ENCODE measurements at regions not wholly inside any gene's neighbourhood (a gene's known extent, or its start where the extent isn't known, plus 50 kb on each side); places are given as distances from the start of the nearest gene placed in this dataset.
"Not testable (repeated sequence)": the region's sequence is repeated elsewhere in the genome, so short reads cannot be mapped to it uniquely, and the experiment has no call there.

GRCh38 chr11:101835506-101836063 lies 79.2 kb upstream of the CEP126 start:
- DNase-seq (ENCODE audit: low read depth), result no peak
- TF ChIP-seq, protein P1, sequence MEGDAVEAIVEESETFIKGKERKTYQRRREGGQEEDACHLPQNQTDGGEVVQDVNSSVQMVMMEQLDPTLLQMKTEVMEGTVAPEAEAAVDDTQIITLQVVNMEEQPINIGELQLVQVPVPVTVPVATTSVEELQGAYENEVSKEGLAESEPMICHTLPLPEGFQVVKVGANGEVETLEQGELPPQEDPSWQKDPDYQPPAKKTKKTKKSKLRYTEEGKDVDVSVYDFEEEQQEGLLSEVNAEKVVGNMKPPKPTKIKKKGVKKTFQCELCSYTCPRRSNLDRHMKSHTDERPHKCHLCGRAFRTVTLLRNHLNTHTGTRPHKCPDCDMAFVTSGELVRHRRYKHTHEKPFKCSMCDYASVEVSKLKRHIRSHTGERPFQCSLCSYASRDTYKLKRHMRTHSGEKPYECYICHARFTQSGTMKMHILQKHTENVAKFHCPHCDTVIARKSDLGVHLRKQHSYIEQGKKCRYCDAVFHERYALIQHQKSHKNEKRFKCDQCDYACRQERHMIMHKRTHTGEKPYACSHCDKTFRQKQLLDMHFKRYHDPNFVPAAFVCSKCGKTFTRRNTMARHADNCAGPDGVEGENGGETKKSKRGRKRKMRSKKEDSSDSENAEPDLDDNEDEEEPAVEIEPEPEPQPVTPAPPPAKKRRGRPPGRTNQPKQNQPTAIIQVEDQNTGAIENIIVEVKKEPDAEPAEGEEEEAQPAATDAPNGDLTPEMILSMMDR (IDR thresholded peaks at IDR 0.05; ENCODE audit: insufficient read depth, low read length), result no peak
- H3K4me3 ChIP-seq (ENCODE audit: low read depth, low read length), result no peak overlapping the region

GRCh38 chr11:101830475-101830874 lies 84.3 kb upstream of the CEP126 start:
- not testable (repeated sequence) for DNase-seq (ENCODE audit: low read depth); H3K4me3 ChIP-seq (ENCODE audit: low read depth, low read length)

DNA sequence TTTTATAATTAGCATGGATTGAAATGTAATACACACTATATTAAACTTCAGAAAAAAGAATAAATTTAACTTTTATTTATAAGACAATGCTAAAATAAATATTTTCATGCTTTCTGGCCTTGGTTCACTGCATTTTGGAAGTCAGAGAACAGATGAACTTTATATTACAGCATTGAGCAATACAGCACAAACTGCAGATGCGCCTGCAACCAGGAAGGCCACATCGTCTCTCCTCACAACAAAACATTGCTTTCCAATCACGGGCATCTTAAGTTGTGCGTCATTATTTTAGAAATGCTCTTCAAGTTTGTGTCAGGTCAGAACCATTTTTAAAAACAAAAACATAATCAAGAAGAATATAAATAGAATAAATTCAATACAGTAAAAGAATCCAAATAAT lies 89.3 kb upstream of the CEP126 start:
- no peak for DNase-seq (ENCODE audit: low read depth)
- TF ChIP-seq, protein P1 (IDR thresholded peaks at IDR 0.05; ENCODE audit: insufficient read depth, low read length), result no peak
- H3K4me3 ChIP-seq (ENCODE audit: low read depth, low read length), result no peak overlapping the region

GRCh38 chr11:101817581-101817980 lies 97.2 kb upstream of the CEP126 start:
- TF ChIP-seq, protein P1 (IDR thresholded peaks at IDR 0.05; ENCODE audit: insufficient read depth, low read length), result no peak
- no peak overlapping the region for H3K4me3 ChIP-seq (ENCODE audit: low read depth, low read length)
- no peak for DNase-seq (ENCODE audit: low read depth)

DNA sequence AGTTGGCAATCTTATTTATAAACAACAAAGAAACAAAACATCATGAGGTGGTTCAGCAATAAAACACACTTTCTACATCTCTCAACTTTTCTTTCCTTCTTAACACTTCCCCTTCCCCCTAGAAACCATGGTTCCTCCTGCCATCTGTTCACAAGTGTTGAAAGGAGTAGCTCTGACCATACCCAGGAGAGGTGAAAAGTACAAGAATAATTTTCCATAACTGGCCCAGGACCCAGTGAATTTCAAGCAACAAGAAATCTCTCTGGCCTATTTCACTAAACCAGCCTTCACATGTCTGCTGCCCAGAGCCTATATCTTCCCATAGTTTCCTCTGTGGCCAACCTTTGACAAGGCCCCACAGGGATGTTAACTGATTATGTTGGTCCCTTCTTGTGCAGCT lies 98.2 kb upstream of the CEP126 start:
- no peak for DNase-seq (ENCODE audit: low read depth)
- TF ChIP-seq, protein P1 (IDR thresholded peaks at IDR 0.05; ENCODE audit: insufficient read depth, low read length), result no peak
- H3K4me3 ChIP-seq (ENCODE audit: low read depth, low read length), result no peak overlapping the region

DNA sequence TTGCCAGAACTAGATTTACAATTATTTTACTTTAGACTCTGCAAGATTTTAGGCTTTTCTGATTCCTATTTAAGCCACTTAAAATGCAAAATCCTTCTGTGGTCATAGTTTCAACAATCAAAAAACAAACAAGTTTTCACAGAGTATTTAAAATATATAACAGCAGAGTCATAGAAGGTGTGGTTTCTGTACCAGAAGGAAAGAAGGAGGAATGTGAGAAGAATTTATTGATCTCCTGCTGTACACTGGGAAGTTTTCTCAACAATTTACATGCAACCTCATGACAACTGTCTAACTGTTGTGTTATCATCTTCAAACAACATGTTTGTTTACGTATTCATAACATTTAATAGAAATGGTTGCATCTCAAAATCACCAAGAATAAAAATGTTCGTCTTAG lies 102.3 kb upstream of the CEP126 start:
- TF ChIP-seq, protein P1 (IDR thresholded peaks at IDR 0.05; ENCODE audit: insufficient read depth, low read length), result no peak
- H3K4me3 ChIP-seq (ENCODE audit: low read depth, low read length), result no peak overlapping the region
- no peak for DNase-seq (ENCODE audit: low read depth)

DNA sequence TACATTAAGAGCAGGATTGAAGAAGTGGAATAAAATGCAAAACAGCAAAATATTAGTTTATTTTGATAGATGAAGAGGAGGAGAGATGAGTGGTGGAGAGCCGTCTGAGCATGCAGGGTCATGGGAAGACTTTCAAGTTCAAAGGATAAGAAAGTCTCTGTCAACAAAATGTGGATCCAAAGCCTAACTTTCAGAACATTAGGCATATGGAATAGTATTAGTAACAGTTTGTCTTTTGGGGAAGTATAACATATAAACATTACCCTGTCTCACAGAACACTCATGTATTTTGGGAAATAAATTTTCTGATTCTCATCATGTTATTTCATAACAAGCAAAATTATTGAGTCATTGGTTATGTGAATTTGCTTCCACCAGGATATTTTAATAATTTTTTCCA lies 104.3 kb upstream of the CEP126 start:
- no peak overlapping the region for H3K4me3 ChIP-seq (ENCODE audit: low read depth, low read length)
- TF ChIP-seq, protein P1 (IDR thresholded peaks at IDR 0.05; ENCODE audit: insufficient read depth, low read length), result no peak
- no peak for DNase-seq (ENCODE audit: low read depth)
